Hepatocyte (in vitro differentiated cells): ENCODE measurements at regions not wholly inside any gene's neighbourhood (a gene's known extent, or its start where the extent isn't known, plus 50 kb on each side); places are given as distances from the start of the nearest gene placed in this dataset.

Experiments used
- DNase-seq: peaks from one replicate; pipeline ENCODE4 v3.0.0-alpha.2; 2016; ENCODE audit warnings: low spot score
- H2AFZ ChIP-seq: fragments of 200-600 bp; sonication (generic); 2 replicates; pipeline ENCODE4 v1.6.0; 2016; ENCODE audit warnings: antibody characterized with exemption, mild to moderate bottlenecking
- H3K27ac ChIP-seq: fragments of 200-600 bp; sonication (generic); 2 replicates; pipeline ENCODE4 v1.5.1; 2016; ENCODE audit warnings: mild to moderate bottlenecking
- H3K27me3 ChIP-seq: fragments of 200-600 bp; sonication (generic); 2 replicates; pipeline ENCODE4 v1.6.1; 2016
- H3K36me3 ChIP-seq: fragments of 200-600 bp; sonication (generic); replicated peaks from 2 replicates; pipeline ENCODE4 v1.5.1; 2016; ENCODE audit warnings: low read depth; ENCODE audit not compliant: insufficient read depth
- H3K4me1 ChIP-seq: fragments of 200-600 bp; sonication (generic); 2 replicates; pipeline ENCODE4 v1.5.1; 2016; ENCODE audit warnings: mild to moderate bottlenecking, moderate library complexity; ENCODE audit not compliant: insufficient read depth
- H3K4me2 ChIP-seq: fragments of 200-600 bp; sonication (generic); 2 replicates; pipeline ENCODE4 v1.6.0; 2016
- H3K4me3 ChIP-seq: fragments of 200-600 bp; sonication (generic); 2 replicates; pipeline ENCODE4 v1.5.1; 2016; ENCODE audit warnings: mild to moderate bottlenecking
- H3K79me2 ChIP-seq: fragments of 200-600 bp; sonication (generic); 2 replicates; pipeline ENCODE4 v1.6.0; 2017; ENCODE audit warnings: mild to moderate bottlenecking
- H3K9me2 ChIP-seq: fragments of 200-600 bp; sonication (generic); replicated peaks from 2 replicates; pipeline ENCODE4 v1.6.0; 2017; ENCODE audit warnings: mild to moderate bottlenecking; ENCODE audit not compliant: insufficient read depth
- H3K9me3 ChIP-seq: fragments of 200-600 bp; sonication (generic); 2 replicates; pipeline ENCODE4 v1.5.1; 2016; ENCODE audit warnings: low read depth, mild to moderate bottlenecking
- H4K20me1 ChIP-seq: fragments of 200-600 bp; sonication (generic); 2 replicates; pipeline ENCODE4 v1.6.0; 2016; ENCODE audit warnings: mild to moderate bottlenecking; ENCODE audit not compliant: insufficient read depth, poor library complexity, severe bottlenecking
- CTCF ChIP-seq: fragments of 200-600 bp; sonication (generic); IDR thresholded peaks from 2 replicates; pipeline ENCODE4 v1.5.1; 2016; ENCODE audit warnings: antibody characterized with exemption, mild to moderate bottlenecking; ENCODE audit not compliant: poor library complexity
- EZH2 ChIP-seq: fragments of 200-600 bp; sonication (generic); IDR thresholded peaks from 2 replicates; pipeline ENCODE4 v1.6.1; 2016; ENCODE audit warnings: antibody characterized with exemption, mild to moderate bottlenecking, borderline replicate concordance
- EZH2phosphoT487 ChIP-seq: fragments of 200-600 bp; sonication (generic); IDR thresholded peaks from one replicate; pipeline ENCODE4 v1.6.1; 2018; ENCODE audit warnings: antibody characterized with exemption, mild to moderate bottlenecking, low read depth, moderate library complexity; ENCODE audit not compliant: unreplicated experiment, severe bottlenecking
- WGBS: methylation state at CpG from one replicate; pipeline ENCODE4 v1.1.6; 2016; ENCODE audit warnings: low lambda C conversion rate; ENCODE audit errors: missing lambda C conversion rate; 5-methylcytosine and 5-hydroxymethylcytosine counted together

- no peak overlapping the region for H3K4me3 ChIP-seq
- H4K20me1 ChIP-seq = no peaks in the 10 kb centered on the region
- no peaks in the 10 kb centered on the region for H3K27me3 ChIP-seq
- H3K27ac ChIP-seq = no peak overlapping the region
- no peak for TF ChIP-seq EZH2phosphoT487
- TF ChIP-seq CTCF = no peak
- TF ChIP-seq EZH2 = no peak
- peaks cover 18% of the 10 kb centered on the region for H3K4me1 ChIP-seq
- H2AFZ ChIP-seq = no peak overlapping the region
- no peaks in the 10 kb centered on the region for H3K9me2 ChIP-seq
- no peaks in the 10 kb centered on the region for H3K79me2 ChIP-seq
- H3K4me2 ChIP-seq = no peak overlapping the region
- 10% methylated on average over 1 of the region's 1 CpG for WGBS
- H3K9me3 ChIP-seq = no peaks in the 10 kb centered on the region
- no peak for DNase-seq
- no peaks in the 10 kb centered on the region for H3K36me3 ChIP-seq
Measured at GRCh38 chr6:113671421-113671820, 185.7 kb upstream of the MARCKS start.

GRCh38 chr6:113672491-113673149, 184.5 kb upstream of the MARCKS start:
- Histone ChIP-seq H2AFZ (no peak overlapping the region), H4K20me1 (no peaks in the 10 kb centered on the region), H3K36me3 (no peaks in the 10 kb centered on the region), H3K27me3 (no peaks in the 10 kb centered on the region), H3K79me2 (no peaks in the 10 kb centered on the region), H3K4me2 (peak overlapping the region; percentile 41), H3K4me3 (no peak overlapping the region), H3K9me3 (no peaks in the 10 kb centered on the region), H3K4me1 (peaks cover 18% of the 10 kb centered on the region), H3K9me2 (no peaks in the 10 kb centered on the region), H3K27ac (no peak overlapping the region)
- WGBS = 58% methylated on average over 8 of the region's 8 CpGs
- DNase-seq = no peak
- no peak for TF ChIP-seq CTCF
- no peak for TF ChIP-seq EZH2phosphoT487
- no peak for TF ChIP-seq EZH2

GRCh38 chr6:113674075-113674474, 183.1 kb upstream of the MARCKS start:
- Histone ChIP-seq H3K4me1 (peaks cover 13% of the 10 kb centered on the region), H3K4me2 (no peak overlapping the region), H3K9me2 (no peaks in the 10 kb centered on the region), H3K27me3 (no peaks in the 10 kb centered on the region), H3K36me3 (no peaks in the 10 kb centered on the region), H3K9me3 (no peaks in the 10 kb centered on the region), H4K20me1 (no peaks in the 10 kb centered on the region), H3K79me2 (no peaks in the 10 kb centered on the region), H3K27ac (no peak overlapping the region), H2AFZ (no peak overlapping the region), H3K4me3 (no peak overlapping the region)
- DNase-seq = no peak
- 87% methylated on average over 4 of the region's 4 CpGs for WGBS
- TF ChIP-seq EZH2 (no peak), EZH2phosphoT487 (no peak), CTCF (no peak)

- WGBS = 45% methylated on average over 4 of the region's 4 CpGs
- no peak for TF ChIP-seq CTCF
- TF ChIP-seq EZH2 = no peak
- no peak for TF ChIP-seq EZH2phosphoT487
- H3K27me3 ChIP-seq = no peaks in the 10 kb centered on the region
Measured at GRCh38 chr6:113676057-113676456, 181.1 kb upstream of the MARCKS start.

More at GRCh38 chr6:113676057-113676456, 181.1 kb upstream of the MARCKS start:
- DNase-seq = no peak
- Histone ChIP-seq H3K4me3 (no peak overlapping the region), H3K4me2 (no peak overlapping the region), H4K20me1 (no peaks in the 10 kb centered on the region), H3K27ac (no peak overlapping the region), H3K79me2 (no peaks in the 10 kb centered on the region), H3K4me1 (peaks cover 8% of the 10 kb centered on the region), H2AFZ (no peak overlapping the region), H3K9me2 (no peaks in the 10 kb centered on the region), H3K36me3 (no peaks in the 10 kb centered on the region), H3K9me3 (no peaks in the 10 kb centered on the region)
